ENCODE measurements at regions not wholly inside any gene's neighbourhood (a gene's known extent, or its start where the extent isn't known, plus 50 kb on each side); places are given as distances from the start of the nearest gene placed in this dataset.

DNA sequence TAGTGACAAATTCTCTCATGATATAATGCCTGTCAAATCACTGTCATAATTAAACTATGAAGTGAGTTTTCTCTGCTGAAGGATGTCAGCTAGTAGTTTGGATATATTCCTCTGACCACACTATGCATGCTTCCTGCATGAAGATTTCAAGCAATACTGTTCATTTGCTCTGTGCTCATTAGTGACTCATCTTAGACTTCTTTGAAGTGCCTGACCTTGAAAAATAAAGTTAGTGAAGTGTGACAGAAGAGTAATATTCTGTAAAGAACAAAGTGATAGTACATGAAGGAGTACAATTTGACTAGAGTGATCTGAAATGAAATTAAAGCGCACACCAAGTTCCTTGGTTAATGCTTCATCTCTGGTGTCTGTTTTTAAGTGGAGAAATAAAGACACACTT, 629.5 kb upstream of the ANO3 start:
- no TSS peak for BruUV-seq (replicated peaks)
- H4K20me1 ChIP-seq (ENCODE audit: insufficient read depth, low read length): no peaks in the 10 kb centered on the region
- H3K36me3 ChIP-seq (ENCODE audit: insufficient read depth, low read length): no peaks in the 10 kb centered on the region
- no peak overlapping the region for H2AFZ ChIP-seq (ENCODE audit: low read length)
- no peaks in the 10 kb centered on the region for H3K9me3 ChIP-seq (ENCODE audit: low read length)
- H3K4me1 ChIP-seq (ENCODE audit: insufficient read depth, low read length, poor library complexity, severe bottlenecking): no peaks in the 10 kb centered on the region
- no peak overlapping the region for H3K27ac ChIP-seq (ENCODE audit: low read depth, low read length, poor library complexity, severe bottlenecking)
- CTCF ChIA-PET (ENCODE audit: unreplicated experiment): no interaction called here
- no peak overlapping the region for H3K4me3 ChIP-seq (ENCODE audit: low read depth, low read length, poor library complexity, severe bottlenecking)
- no peak for TF ChIP-seq EZH2phosphoT487 (IDR thresholded peaks at IDR 0.05; ENCODE audit: borderline replicate concordance, low read depth, low read length)
- no peak for TF ChIP-seq CTCF (conservative IDR thresholded peaks at IDR 0.05; ENCODE audit: low read length)
- POLR2A ChIA-PET: no interaction called here
- 0 out of 2 replicates have a peak, but pooled peaks cover 4% of the 10 kb centered on the region for H3K9me2 ChIP-seq (ENCODE audit: insufficient read depth, low read length)
- DNase-seq (ENCODE audit: low spot score): no peak
- H3K4me2 ChIP-seq (ENCODE audit: low read length): no peak overlapping the region
- no peaks in the 10 kb centered on the region for H3K79me2 ChIP-seq (ENCODE audit: insufficient read depth, low read depth, low read length)
- intact Hi-C loops (cut with micrococcal nuclease; ENCODE audit: unreplicated experiment): no loop called here

GRCh38 chr11:25710975-25711374, 621.0 kb upstream of the ANO3 start:
- H3K79me2 ChIP-seq (ENCODE audit: insufficient read depth, low read depth, low read length): no peaks in the 10 kb centered on the region
- H3K4me3 ChIP-seq (ENCODE audit: low read depth, low read length, poor library complexity, severe bottlenecking): no peak overlapping the region
- H2AFZ ChIP-seq (ENCODE audit: low read length): no peak overlapping the region
- no TSS peak for BruUV-seq (replicated peaks)
- CTCF ChIA-PET (ENCODE audit: unreplicated experiment): no interaction called here
- POLR2A ChIA-PET: interaction anchor here (0.6 kb wide), 1 partner anchor 56 kb away, joined by 3 read pairs; no protein-coding TSS in a partner anchor
- intact Hi-C loops (cut with micrococcal nuclease; ENCODE audit: unreplicated experiment): no loop called here
- H3K27ac ChIP-seq (ENCODE audit: low read depth, low read length, poor library complexity, severe bottlenecking): no peak overlapping the region
- no peaks in the 10 kb centered on the region for H3K9me3 ChIP-seq (ENCODE audit: low read length)
- no peaks in the 10 kb centered on the region for H4K20me1 ChIP-seq (ENCODE audit: insufficient read depth, low read length)
- H3K4me1 ChIP-seq (ENCODE audit: insufficient read depth, low read length, poor library complexity, severe bottlenecking): no peaks in the 10 kb centered on the region
- TF ChIP-seq CTCF (conservative IDR thresholded peaks at IDR 0.05; ENCODE audit: low read length) (no peak), EZH2phosphoT487 (IDR thresholded peaks at IDR 0.05; ENCODE audit: borderline replicate concordance, low read depth, low read length) (no peak)
- no peak for DNase-seq (ENCODE audit: low spot score)
- H3K9me2 ChIP-seq (ENCODE audit: insufficient read depth, low read length): no peaks in the 10 kb centered on the region
- H3K4me2 ChIP-seq (ENCODE audit: low read length): no peak overlapping the region
- H3K36me3 ChIP-seq (ENCODE audit: insufficient read depth, low read length): no peaks in the 10 kb centered on the region

DNA sequence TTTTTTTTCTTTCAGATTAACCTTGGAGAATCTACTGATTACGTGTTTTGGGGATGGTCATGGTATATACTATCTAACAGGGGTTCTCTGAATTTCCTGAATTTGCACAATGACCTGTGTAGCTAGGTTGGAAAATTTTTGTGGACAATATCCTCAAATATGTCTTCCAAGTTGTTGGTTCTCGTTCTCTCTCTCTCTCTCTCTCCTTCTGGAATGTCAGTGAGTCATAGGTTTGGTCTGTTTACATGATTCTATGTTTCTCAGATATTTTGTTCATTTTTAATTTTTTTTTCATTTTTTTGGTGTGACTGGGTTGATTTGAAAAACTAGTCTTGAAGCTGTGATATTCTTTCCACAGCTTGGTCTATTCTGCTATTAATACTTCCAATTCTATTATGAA, 604.0 kb upstream of the ANO3 start:
- no peak overlapping the region for H3K4me2 ChIP-seq (ENCODE audit: low read length)
- no peaks in the 10 kb centered on the region for H4K20me1 ChIP-seq (ENCODE audit: insufficient read depth, low read length)
- BruUV-seq (replicated peaks): no TSS peak
- no peak overlapping the region for H3K4me3 ChIP-seq (ENCODE audit: low read depth, low read length, poor library complexity, severe bottlenecking)
- CTCF ChIA-PET (ENCODE audit: unreplicated experiment): no interaction called here
- H3K27ac ChIP-seq (ENCODE audit: low read depth, low read length, poor library complexity, severe bottlenecking): no peak overlapping the region
- no peaks in the 10 kb centered on the region for H3K79me2 ChIP-seq (ENCODE audit: insufficient read depth, low read depth, low read length)
- POLR2A ChIA-PET: interaction anchor here (0.6 to 1.0 kb wide), 3 partner anchors 39 to 61 kb away, joined by 3 to 4 read pairs (median 3); no protein-coding TSS in a partner anchor
- H3K4me1 ChIP-seq (ENCODE audit: insufficient read depth, low read length, poor library complexity, severe bottlenecking): no peaks in the 10 kb centered on the region
- H3K9me2 ChIP-seq (ENCODE audit: insufficient read depth, low read length): no peaks in the 10 kb centered on the region
- TF ChIP-seq CTCF (conservative IDR thresholded peaks at IDR 0.05; ENCODE audit: low read length): no peak
- no peak for TF ChIP-seq EZH2phosphoT487 (IDR thresholded peaks at IDR 0.05; ENCODE audit: borderline replicate concordance, low read depth, low read length)
- H2AFZ ChIP-seq (ENCODE audit: low read length): no peak overlapping the region
- intact Hi-C loops (cut with micrococcal nuclease; ENCODE audit: unreplicated experiment): no loop called here
- H3K9me3 ChIP-seq (ENCODE audit: low read length): no peaks in the 10 kb centered on the region
- DNase-seq (ENCODE audit: low spot score): no peak
- H3K36me3 ChIP-seq (ENCODE audit: insufficient read depth, low read length): no peaks in the 10 kb centered on the region
